C4-2B (cell line): ENCODE measurements at regions not wholly inside any gene's neighbourhood (a gene's known extent, or its start where the extent isn't known, plus 50 kb on each side); places are given as distances from the start of the nearest gene placed in this dataset.

Experiments
- ZFX ChIP-seq: fragments of 450-650 bp; IDR thresholded peaks from 2 replicates; pipeline ENCODE4 v1.6.1; 2017
- TF ChIP-seq, protein P1 (sequence below): fragments of 450-650 bp; conservative IDR thresholded peaks from 2 replicates; pipeline ENCODE4 v1.5.1; 2017; ENCODE audit warnings: mild to moderate bottlenecking

DNA sequence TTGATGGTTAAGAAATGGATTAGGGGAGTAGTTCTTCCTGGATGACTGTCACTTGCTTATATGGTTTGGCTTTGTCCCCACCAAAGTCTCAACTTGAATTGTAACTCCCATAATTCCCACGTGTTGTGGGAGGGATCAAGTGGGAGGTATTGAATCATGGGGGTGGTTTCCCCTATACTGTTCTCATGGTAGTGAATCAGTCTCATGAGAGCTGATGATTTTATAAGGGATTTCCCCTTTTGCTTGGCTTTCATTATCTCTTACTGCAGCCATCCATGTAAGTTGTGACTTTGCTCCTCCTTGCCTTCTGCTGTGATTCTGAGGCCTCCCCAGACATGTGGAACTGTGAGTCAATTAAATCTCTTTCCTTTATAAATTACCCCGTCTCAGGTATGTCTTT is 1621.1 kb downstream of the MRPL39 start:
- TF ChIP-seq, protein P1, sequence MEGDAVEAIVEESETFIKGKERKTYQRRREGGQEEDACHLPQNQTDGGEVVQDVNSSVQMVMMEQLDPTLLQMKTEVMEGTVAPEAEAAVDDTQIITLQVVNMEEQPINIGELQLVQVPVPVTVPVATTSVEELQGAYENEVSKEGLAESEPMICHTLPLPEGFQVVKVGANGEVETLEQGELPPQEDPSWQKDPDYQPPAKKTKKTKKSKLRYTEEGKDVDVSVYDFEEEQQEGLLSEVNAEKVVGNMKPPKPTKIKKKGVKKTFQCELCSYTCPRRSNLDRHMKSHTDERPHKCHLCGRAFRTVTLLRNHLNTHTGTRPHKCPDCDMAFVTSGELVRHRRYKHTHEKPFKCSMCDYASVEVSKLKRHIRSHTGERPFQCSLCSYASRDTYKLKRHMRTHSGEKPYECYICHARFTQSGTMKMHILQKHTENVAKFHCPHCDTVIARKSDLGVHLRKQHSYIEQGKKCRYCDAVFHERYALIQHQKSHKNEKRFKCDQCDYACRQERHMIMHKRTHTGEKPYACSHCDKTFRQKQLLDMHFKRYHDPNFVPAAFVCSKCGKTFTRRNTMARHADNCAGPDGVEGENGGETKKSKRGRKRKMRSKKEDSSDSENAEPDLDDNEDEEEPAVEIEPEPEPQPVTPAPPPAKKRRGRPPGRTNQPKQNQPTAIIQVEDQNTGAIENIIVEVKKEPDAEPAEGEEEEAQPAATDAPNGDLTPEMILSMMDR = no peak
- TF ChIP-seq ZFX = no peak
